Keratinocyte (primary cell): ENCODE measurements at regions not wholly inside any gene's neighbourhood (a gene's known extent, or its start where the extent isn't known, plus 50 kb on each side); places are given as distances from the start of the nearest gene placed in this dataset.

Experiments
- DNase-seq: peaks from one replicate; pipeline ENCODE4 v3.0.0-alpha.2; 2011; ENCODE audit warnings: low read depth, missing footprints, low spot score
- FAIRE-seq: peaks from 2 replicates; lab custom pipeline; 2011; peaks lifted over from hg19 to GRCh38; lab: Jason Lieb, UNC
- H2AFZ ChIP-seq: 2 replicates; pipeline ENCODE4 v1.6.0; 2012; ENCODE audit warnings: low read length, control low read depth, inconsistent platforms; ENCODE audit not compliant: control insufficient read depth
- H3K27ac ChIP-seq: 2 replicates; pipeline ENCODE4 v1.5.1; 2011; ENCODE audit warnings: low read length; ENCODE audit not compliant: control insufficient read depth, insufficient read depth
- H3K27me3 ChIP-seq: 3 replicates; pipeline ENCODE4 v1.6.0; 2011; ENCODE audit warnings: low read length; ENCODE audit not compliant: control insufficient read depth, insufficient read depth; ENCODE audit errors: extremely low read depth
- H3K36me3 ChIP-seq, 2 experiments: 2 replicates in 1 of 2; 3 replicates in 1 of 2; pipeline ENCODE4 v1.5.1; 2011; ENCODE audit warnings: low read length in 2 of 2, mild to moderate bottlenecking in 1 of 2; ENCODE audit not compliant: control insufficient read depth in 2 of 2, insufficient read depth in 2 of 2; ENCODE audit errors: extremely low read depth in 1 of 2
- H3K4me1 ChIP-seq: 3 replicates; pipeline ENCODE4 v1.5.1; 2011; ENCODE audit warnings: low read length; ENCODE audit not compliant: control insufficient read depth, insufficient read depth; ENCODE audit errors: extremely low read depth
- H3K4me2 ChIP-seq: 3 replicates; pipeline ENCODE4 v1.6.0; 2011; ENCODE audit warnings: low read depth, low read length; ENCODE audit not compliant: control insufficient read depth, insufficient read depth; ENCODE audit errors: extremely low read depth
- H3K4me3 ChIP-seq, 3 experiments: fragments of 200-600 bp in 1 of 3; sonication (generic) in 1 of 3; 2 replicates in 2 of 3; 3 replicates in 1 of 3; pipeline ENCODE4 v1.5.1; 2011 to 2016; ENCODE audit warnings: low read length in 3 of 3, mild to moderate bottlenecking in 3 of 3, control low read depth in 2 of 3, inconsistent platforms in 1 of 3, low read depth in 1 of 3, mixed read lengths in 1 of 3, mixed run types in 1 of 3, moderate library complexity in 1 of 3; ENCODE audit not compliant: control insufficient read depth in 2 of 3, insufficient read depth in 2 of 3; ENCODE audit errors: extremely low read depth in 1 of 3
- H3K79me2 ChIP-seq: 2 replicates; pipeline ENCODE4 v1.6.0; 2012; ENCODE audit warnings: low read length; ENCODE audit not compliant: control insufficient read depth, insufficient read depth
- H3K9ac ChIP-seq: 3 replicates; pipeline ENCODE4 v1.6.0; 2011; ENCODE audit warnings: low read length; ENCODE audit not compliant: control insufficient read depth, insufficient read depth; ENCODE audit errors: extremely low read depth
- H3K9me1 ChIP-seq: 3 replicates; pipeline ENCODE4 v1.6.0; 2011; ENCODE audit warnings: low read length; ENCODE audit not compliant: control insufficient read depth, insufficient read depth; ENCODE audit errors: extremely low read depth
- H3K9me3 ChIP-seq: 2 replicates; pipeline ENCODE4 v1.5.1; 2012; ENCODE audit warnings: low read depth, low read length; ENCODE audit not compliant: control insufficient read depth
- H4K20me1 ChIP-seq: 3 replicates; pipeline ENCODE4 v1.6.0; 2011; ENCODE audit warnings: low read length; ENCODE audit not compliant: control insufficient read depth, insufficient read depth; ENCODE audit errors: extremely low read depth
- CTCF ChIP-seq, 3 experiments: IDR thresholded peaks in 1 of 3; conservative IDR thresholded peaks in 1 of 3; optimal IDR thresholded peaks in 1 of 3; 2 replicates in 2 of 3; 3 replicates in 1 of 3; pipeline versions ENCODE3 to v1.5.1; 2011; ENCODE audit warnings: low read length in 3 of 3, mild to moderate bottlenecking in 3 of 3, moderate library complexity in 2 of 3, control low read depth in 1 of 3, inconsistent platforms in 1 of 3; ENCODE audit not compliant: insufficient read depth in 2 of 3; ENCODE audit errors: extremely low read depth in 1 of 3
- EZH2 ChIP-seq: IDR thresholded peaks from one replicate; pipeline ENCODE4 v1.6.1; 2012; ENCODE audit warnings: inconsistent platforms, mild to moderate bottlenecking, low read length, moderate library complexity
- dilution Hi-C: fragments of 300-500 bp; cut with MboI; formaldehyde crosslinking; loops from one replicate; pipeline ENCODE4 v1.7.0; 2020; ENCODE audit warnings: low sequenced_read_pairs; ENCODE audit not compliant: extremely low pct_ligation_motif_present

DNA sequence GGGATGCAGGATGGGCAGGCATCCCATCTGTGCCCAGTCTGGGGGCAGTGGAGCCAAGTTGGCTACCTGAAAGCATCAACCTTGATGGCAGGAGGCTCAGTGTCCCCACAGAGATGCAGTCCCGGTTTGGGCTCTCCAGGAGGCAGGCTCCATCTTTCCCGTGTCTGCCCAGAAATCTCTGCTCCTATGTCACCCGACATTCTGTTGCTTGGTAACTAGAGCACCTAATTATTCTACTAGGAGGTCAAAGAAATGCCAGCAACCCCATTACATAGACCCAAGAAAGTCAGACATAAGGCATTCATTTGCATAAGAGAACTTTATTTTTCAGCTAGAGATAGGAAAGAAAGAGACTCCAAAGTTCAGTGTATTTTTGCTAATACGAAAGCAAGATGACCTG, 100.3 kb upstream of the BACE2 start:
- DNase-seq: no peak
- no peak for FAIRE-seq
- no peak overlapping the region for H3K9ac ChIP-seq
- no peaks in the 10 kb centered on the region for H4K20me1 ChIP-seq
- H2AFZ ChIP-seq: no peak overlapping the region
- TF ChIP-seq CTCF (optimal IDR thresholded peaks at IDR 0.05 in 1 of 3, IDR thresholded peaks at IDR 0.05 in 1 of 3, conservative IDR thresholded peaks at IDR 0.05 in 1 of 3; ENCODE audit: extremely low read depth in 1 of 3, insufficient read depth in 2 of 3, low read length in 3 of 3) (no peak), EZH2 (no peak)
- peaks cover 3% of the 10 kb centered on the region for H3K4me1 ChIP-seq
- dilution Hi-C loops: no loop called here
- no peaks in the 10 kb centered on the region for H3K9me3 ChIP-seq
- no peak overlapping the region for H3K4me3 ChIP-seq
- H3K4me2 ChIP-seq: no peak overlapping the region
- no peaks in the 10 kb centered on the region for H3K79me2 ChIP-seq
- H3K27ac ChIP-seq: no peak overlapping the region
- no peaks in the 10 kb centered on the region for H3K36me3 ChIP-seq
- H3K9me1 ChIP-seq: no peaks in the 10 kb centered on the region
- H3K27me3 ChIP-seq: peaks cover 9% of the 10 kb centered on the region

DNA sequence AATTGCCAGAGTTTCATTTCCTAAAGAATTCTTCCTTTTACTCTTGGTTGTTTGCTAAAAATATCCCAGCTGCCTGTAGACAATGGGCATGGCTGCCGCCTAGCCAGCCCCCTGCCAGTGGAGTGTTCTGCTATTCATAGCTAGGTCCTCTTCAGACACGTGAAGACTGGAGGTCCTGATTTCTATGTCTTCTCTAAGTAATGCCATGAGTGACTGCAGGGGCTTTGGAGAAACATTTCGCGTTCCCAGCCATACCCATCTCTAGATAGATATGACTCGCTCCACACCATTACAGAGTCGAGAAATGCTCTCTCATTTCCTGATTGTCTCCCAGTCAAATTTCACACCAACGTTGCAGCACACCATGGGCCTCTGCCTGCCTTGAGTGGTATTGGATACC, 99.5 kb upstream of the BACE2 start:
- DNase-seq: no peak
- Histone ChIP-seq H3K4me1 (peaks cover 3% of the 10 kb centered on the region), H3K4me3 (no peak overlapping the region), H3K27ac (no peak overlapping the region), H3K9ac (no peak overlapping the region), H3K4me2 (peak overlapping the region; percentile 12), H4K20me1 (no peaks in the 10 kb centered on the region), H3K79me2 (no peaks in the 10 kb centered on the region), H2AFZ (no peak overlapping the region), H3K36me3 (no peaks in the 10 kb centered on the region), H3K27me3 (peaks cover 9% of the 10 kb centered on the region), H3K9me1 (no peaks in the 10 kb centered on the region), H3K9me3 (no peaks in the 10 kb centered on the region)
- TF ChIP-seq EZH2: no peak
- FAIRE-seq: no peak
- dilution Hi-C loops: no loop called here

DNA sequence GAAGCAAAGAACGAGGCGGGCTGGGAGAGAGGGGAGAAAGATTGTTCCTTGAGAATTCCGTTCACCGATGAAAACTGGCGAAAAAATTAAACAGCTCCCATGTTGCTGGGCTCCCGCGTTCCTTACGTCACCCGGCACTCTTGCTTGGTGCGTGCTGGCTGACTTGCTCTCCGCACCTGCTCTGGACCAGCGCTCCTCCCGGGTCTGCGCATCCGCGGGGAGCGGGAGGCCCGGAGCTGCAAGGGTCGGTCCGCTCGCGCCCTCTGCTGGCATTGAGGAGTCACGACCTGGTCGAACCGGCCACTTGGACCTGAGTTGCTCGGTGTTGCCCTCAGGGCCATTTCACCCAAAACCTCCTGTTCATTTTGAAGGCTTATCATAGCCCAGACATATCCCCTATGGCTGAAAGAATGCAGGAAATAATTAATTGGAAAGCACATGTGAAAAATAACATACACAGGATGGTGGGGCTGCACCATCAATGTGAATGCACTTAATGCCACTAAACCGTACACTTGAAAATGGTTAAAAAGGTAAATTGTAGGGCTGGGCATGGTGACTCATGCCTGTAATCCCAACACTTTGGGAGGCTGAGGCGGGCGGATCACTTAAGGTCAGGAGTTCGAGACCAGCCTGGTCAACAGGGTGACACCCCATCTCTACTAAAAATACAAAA, 98.9 kb upstream of the BACE2 start:
- Histone ChIP-seq H3K9me3 (no peaks in the 10 kb centered on the region), H3K9me1 (no peaks in the 10 kb centered on the region), H3K4me3 (no peak overlapping the region), H3K79me2 (no peaks in the 10 kb centered on the region), H3K4me2 (peak overlapping the region; percentile 12), H3K36me3 (no peaks in the 10 kb centered on the region), H3K4me1 (peaks cover 3% of the 10 kb centered on the region), H3K9ac (no peak overlapping the region), H3K27me3 (peaks cover 9% of the 10 kb centered on the region), H3K27ac (no peak overlapping the region), H4K20me1 (no peaks in the 10 kb centered on the region), H2AFZ (no peak overlapping the region)
- dilution Hi-C loops: no loop called here
- TF ChIP-seq CTCF (optimal IDR thresholded peaks at IDR 0.05 in 1 of 3, IDR thresholded peaks at IDR 0.05 in 1 of 3, conservative IDR thresholded peaks at IDR 0.05 in 1 of 3; ENCODE audit: extremely low read depth in 1 of 3, insufficient read depth in 2 of 3, low read length in 3 of 3): peak; percentile 82 to 97 (median 96)
- no peak for TF ChIP-seq EZH2
- peak; percentile 5 for FAIRE-seq
- DNase-seq: peak; percentile 33
